HG03520 (cell line): ENCODE measurements at regions not wholly inside any gene's neighbourhood (a gene's known extent, or its start where the extent isn't known, plus 50 kb on each side); places are given as distances from the start of the nearest gene placed in this dataset.

ENCODE experiments used
- ATAC-seq: cut with Tn5 transposase; IDR thresholded peaks from one replicate; pipeline ENCODE4 v1.9.1; 2021; ENCODE audit warnings: mild to moderate bottlenecking, moderate library complexity; ENCODE audit not compliant: unreplicated experiment

DNA sequence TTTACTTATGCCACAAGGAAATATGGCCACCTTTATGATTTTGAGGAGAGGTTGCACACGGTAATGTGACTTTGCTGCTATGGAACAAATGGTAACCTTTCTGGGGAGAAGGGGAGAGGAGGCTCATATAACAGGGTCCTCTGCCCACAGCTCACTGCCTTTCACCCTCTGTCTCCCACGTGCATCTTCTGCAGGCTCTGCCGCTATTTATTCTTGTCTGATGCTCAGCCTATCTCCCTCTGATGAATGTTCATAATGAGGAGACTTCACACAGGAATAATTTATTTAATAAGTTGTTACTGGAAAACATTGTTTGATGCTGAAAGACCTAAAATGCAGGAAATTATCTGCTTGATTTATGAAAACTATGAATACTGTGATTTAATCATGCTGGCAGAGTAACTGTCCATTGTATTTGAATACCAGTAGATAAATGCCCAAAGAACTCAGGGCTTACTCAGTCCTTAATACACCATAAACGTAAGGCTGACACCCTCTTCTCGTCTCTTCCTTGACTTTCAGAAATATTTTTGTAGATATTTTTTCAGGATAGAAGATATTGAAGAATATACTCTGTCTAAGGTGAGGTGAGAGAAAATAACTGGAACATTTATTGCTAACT, 721.1 kb downstream of the QKI start:
- no peak for ATAC-seq

DNA sequence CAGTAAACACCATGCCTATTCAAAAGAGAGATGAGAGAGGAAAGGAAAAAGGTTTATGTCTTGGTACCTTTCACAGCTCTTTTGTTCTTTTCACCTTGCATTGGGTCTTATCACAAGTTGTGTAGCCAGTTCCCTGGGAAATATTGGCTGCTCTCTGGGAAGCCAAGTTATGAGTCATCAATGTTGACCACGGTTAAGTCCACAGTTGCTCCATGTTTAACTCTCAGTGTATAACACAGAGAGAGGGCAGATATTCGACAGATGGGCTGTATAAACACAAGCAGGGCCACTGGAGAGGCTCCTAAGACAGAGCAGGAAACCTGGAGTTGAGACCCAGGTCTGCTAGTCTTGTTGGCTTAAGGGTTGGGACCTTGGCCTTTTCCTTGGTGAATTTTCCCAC, 718.6 kb downstream of the QKI start:
- ATAC-seq: no peak

DNA sequence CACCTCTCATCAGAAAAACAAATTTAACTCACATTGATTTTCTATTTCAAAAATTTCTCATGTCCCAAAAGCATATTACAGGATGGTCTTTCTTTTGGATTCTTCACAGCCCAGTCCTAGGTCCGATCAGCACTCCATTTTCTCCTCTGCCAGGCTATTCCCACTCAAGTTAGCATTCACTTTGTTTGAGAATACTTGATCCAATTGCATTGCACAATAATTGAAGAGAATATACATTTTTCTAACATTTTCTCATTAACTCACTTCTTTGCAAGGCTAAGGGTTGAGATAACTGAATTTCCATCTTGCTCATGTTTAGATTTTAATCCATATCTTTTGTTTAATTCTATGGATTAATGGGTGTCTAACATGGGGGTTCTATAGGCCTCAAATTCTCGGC, 716.1 kb downstream of the QKI start:
- ATAC-seq: no peak

DNA sequence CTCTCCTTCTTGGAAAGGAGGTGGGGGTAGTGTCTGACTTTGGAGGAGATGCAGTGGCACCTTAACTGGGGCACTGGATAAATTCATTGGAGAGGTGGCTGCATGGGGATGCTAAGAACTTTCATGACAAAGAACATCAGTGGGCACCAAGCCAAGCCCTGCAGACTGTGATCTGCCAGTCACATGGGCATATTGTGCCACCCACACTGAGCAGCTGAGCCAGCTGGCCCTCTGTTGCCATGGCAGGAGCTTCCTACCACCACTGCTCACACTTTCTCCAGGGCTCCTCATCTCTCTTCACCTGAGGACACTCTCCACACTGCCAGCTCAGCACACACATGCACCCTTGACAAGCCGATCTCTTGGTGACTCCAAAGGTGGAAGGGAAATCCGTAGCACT, 715.6 kb downstream of the QKI start:
- no peak for ATAC-seq

DNA sequence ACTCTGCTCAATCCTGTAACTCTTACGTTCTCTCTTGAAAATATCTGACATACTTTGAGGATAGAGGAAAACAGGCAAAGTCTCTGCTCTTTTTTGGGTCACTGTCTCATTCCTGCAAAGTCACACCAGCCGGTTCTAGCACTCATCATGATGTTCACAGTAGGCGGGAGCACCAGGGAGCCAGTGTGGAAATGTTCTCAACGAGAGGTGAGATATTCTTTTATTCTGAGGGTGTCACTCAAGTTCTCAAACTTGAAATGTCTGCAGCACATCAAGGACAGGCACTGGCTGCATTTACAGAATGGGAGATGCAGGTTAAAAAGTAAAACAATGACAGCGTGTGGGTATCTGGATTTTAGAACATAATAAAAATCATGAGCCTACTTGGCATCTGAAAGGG, 714.7 kb downstream of the QKI start:
- ATAC-seq: no peak

DNA sequence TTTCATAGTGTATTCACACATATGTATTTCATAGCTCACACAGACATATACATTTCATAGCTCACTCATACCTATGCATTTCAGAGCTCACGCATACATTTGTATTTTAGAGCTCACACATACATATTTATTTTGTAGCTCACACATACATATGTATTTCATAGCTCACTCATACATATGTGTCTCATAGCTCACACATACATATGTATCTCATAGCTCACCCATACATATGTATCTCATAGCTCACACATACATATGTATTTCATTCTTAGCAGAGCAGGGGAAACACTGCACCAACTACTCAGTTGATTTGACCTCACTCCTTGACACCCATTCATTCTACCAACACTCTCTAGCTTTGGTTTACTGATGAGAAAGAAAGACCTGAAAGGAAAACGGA, 713.6 kb downstream of the QKI start:
- ATAC-seq: no peak

DNA sequence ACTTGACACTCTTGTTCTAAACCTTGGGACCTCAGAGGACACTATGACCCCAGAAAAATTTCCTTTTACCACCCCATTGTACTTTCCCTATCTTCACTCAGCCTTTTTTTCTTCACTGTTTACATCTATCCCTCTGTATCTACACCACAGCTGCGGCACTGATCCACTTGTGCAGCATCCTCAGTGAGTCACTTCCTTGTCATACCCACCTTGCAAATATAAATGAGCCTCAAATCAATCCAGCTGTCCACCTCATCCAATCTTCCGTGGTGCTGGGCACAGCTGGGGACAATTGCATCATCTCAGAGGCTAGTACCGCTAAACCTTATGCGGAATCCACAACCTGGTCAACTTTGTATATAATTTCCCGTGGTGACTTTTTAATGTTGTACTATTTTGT, 710.5 kb downstream of the QKI start:
- no peak for ATAC-seq

DNA sequence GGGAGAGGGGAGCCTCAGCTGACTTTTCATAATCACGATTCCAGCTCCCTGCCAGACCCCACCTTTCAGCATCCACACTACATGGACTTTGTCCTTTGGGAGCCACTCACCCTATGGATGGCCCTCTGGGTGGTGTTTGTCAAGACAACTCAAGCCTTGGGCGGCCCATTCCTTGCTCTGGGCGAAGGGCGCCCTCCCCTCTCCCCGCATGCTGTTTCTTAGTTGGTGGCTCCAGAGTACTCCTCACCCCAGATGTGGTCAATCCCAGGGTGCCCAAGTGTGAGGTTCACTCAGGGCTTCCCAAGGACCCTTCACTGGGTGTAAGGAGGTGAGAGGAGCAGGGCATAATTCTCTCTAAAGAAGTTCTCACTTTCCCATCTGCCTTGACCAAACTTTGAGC, 710.0 kb downstream of the QKI start:
- ATAC-seq: no peak

DNA sequence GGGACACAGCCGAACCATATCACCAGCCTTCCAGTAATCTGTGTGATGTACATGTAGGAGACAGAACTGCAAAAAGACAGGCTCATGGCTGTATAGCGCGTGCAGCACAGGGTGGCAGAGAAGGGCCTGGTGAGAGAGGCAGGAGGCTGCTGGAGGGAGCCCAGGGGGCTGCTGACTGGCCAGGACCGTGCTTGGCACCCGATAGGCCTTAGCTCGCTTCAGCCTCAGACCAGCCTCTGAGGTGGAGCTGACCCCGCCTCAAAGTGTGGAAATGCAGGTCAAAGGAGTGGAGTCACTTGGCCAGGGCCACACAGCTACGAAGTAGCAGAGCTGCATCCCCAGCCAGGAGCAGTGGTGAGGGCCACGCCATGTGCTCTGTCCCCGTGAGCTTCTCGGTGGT, 707.6 kb downstream of the QKI start:
- no peak for ATAC-seq

DNA sequence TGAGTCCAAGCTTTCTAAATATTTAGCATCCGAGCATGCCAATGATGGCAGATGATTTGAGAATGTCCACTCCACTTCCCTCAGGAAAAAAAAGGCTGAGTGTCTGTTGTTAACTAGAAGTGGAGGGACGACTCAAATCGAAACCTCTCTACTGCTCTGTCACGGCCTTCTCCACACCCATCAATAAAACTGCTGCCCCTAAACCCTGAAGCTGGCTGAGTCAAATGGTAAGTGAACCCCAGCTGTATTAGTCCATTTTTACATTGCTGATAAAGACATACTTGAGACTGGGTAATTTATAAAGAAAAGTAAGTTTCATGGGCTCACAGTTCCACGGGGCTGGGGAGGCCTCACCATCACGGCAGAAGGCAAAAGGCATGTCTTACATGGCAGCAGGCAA, 707.0 kb downstream of the QKI start:
- no peak for ATAC-seq

DNA sequence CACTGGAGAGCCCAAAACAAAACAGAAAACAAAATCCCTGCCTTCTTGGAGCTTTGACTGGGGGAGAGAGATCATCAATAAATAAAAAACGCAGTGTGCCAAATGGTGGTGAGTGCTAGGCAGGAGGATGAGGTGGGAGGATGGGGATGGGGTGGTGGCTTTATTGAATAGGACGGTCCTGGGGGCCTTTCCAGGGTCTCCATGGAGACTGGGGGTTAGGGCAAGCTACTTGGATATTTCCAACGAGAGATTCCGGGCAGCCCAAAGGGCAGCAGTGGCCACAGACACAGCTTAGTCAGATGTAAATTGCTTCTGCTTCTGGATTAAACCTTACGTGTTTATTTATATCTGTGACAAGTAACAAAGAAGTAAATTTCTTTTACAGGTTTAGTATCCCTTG, 700.1 kb downstream of the QKI start:
- ATAC-seq: no peak

DNA sequence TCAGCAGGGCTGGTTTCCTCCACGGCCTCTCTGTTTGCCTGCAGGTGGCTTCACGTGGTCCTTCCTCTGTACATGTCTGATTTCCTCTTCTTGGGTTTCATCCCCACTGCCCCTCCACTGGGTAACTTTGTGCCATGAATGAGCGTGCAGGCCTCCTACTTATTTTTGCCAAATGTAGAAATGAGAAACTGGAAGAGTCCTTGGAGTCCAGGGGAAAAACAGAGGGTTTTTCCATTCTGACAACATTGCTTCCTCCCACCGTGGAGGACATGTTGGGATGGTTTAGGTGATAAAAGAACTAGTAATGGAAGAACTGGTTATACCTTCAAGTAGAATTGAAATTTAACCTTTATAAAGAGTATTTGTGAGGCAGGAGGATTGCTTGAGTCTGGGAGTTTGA, 699.5 kb downstream of the QKI start:
- ATAC-seq: no peak

DNA sequence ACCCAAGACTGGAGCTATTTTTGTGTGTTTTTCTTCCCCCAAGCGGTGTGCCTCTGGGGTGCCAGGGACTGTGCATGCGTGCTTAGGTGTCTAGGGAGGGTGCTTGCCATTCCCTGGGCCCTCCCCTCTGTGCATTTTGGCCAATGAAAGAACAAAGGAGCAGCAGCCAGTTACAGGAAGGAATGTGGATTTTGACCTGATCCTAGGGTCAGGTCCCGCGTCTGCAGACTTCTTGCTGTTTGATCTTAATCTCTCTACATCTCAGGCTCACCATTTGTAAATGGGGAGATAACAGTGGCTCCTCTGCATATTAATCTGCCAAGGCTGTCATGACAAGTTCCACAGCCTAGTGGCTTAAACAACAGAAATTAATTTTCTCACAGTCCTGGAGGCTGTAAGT, 699.1 kb downstream of the QKI start:
- no peak for ATAC-seq

DNA sequence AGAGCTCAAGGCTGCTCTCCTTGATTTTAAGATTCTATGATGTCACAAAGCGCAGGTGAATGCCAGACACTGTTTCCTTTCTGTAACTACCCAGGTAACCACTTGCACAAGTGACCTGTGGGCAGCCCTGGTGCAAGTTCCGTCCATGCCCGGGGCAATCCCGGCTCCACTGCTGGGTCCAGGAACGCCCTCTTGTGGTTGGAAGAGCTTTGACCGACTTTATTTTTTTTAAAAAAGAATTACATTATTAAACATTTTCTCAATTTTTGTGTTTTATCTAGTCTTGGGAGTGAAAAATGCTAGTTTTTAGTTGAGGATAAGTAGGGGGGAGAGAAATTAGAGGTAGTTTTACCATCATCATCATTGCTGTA, 695.2 kb downstream of the QKI start:
- no peak for ATAC-seq

DNA sequence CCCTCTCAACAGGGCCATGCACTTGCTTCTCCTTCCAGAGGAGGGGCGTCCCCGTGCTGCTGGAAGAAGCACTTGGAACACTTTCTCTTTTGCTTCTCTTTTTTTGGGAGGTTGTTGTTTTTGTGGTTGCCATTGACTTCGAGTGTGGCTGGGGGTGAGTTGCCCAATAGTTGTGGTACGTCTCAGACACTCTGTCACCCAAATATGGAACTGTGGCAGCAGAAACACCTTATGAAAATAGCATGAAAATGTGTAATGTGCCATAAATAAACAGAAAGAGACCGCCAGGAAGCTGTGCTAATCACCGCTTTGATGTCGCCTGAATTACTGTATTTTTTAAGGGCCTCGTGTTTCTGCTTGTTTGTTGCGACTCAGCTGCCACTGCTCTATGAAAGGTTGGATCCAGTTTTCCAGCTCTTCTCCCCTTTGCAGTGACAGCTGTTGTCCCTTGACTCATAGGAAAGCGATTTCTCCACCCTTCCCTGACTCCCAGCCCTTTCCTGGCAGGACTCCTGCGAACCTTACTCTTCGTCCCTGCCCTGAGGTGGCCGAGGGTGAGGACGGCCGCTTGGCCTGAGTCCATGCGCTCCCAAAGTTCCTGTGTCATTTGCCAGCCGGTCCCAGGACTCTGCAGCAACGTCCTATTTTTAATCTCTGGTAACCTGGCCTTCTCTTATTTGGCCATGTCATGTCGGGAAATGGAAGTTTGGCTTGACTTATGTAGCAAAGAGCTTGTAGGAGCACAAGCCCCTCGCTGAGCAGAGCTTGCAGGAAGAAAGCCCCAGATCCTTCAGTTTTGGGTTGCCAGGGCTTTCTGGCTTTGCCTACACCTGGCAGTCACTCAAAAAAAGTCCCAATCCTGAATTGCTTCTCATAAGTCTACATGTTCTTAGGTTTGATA, 694.6 kb downstream of the QKI start:
- ATAC-seq: no peak

DNA sequence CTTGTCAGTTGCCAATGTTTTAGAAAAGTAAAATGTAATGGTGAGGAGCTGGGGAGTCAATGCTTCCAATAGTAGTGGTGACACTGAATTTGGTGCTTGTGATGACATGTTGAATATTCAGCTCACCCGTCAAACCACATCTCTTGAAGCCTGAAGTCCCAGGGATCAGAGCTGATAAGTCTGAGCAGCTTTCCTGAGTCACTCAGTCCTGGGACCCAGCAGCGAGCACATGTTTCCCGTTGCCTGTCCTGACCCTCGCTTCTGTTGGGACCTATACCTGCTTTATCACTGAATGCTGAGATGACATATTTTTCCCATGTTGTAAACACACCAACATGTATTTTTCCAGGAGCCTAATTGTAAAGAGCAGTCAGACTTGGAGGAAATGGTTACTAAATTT, 693.6 kb downstream of the QKI start:
- no peak for ATAC-seq

DNA sequence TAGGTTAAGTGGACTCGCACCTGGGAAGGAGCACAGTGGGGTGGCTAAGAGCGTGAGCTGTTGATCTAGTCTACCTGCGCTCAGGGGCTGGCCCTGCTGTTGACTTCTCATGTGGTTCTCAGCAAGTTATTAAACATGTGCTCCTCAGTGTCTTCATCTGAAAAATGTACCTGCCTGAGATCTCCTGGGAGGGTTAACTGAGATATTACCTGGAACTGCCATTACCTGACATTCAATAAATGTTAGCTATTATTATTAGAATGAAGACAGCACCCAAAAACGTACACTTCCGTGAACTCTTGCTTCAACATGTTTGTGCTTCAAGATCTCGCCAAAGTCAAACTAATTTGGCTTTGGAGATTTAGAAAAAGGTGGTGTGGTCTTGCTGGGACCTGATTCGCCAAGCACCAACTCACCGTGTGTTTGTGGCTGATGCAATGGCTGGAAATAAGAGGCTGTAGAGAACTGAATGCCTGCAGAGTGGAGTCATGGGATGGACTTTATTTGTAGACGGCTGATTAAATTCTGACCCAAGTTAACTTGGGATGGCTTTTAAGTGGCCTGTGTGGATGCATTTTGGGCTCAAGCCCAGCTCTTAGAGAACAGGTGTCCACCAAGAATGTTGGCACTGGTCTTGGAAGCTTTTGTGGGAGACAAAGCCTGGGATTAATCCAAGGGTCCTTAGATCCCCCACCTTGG, 692.9 kb downstream of the QKI start:
- no peak for ATAC-seq

DNA sequence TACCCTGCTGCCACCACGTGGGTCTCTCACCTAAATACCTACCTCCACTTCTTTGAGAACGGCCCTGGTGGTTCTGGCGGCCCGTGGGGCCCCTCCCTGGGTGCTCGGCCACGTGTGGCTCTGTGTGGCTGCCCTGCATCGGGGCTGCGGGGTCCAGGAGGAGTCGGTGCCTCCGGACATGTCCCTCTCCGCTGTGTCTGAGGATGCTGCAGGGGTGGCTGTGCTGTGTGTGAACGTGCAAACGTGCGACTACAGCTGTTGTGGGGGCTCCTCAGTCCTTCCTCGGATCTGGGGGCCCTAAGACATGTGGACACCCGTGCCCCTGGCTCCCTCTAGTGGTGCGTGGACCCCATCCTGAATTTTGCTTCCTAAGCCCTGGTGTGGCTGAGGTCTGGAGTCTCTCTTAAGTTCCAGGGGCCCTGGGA, 691.8 kb downstream of the QKI start:
- no peak for ATAC-seq

DNA sequence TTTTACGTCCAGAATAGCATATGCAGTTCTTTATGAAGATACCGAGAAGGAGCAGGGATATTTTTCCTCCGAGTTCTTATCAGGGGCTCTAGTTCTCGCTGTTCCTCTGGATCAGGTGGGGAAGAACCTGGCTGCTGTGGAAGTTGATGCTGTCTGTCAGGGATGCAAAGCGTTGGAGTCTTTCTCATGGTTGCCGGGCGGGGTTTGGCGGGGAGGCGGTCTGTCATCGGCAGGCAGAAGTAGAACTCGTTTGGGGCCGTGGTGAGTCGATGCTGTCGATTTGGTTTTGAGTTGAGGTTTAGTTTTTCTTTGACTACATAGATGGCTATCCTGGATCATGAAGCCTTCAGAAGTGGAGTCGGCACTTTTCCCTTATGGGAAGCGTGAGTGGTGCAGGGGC, 691.2 kb downstream of the QKI start:
- ATAC-seq: no peak

DNA sequence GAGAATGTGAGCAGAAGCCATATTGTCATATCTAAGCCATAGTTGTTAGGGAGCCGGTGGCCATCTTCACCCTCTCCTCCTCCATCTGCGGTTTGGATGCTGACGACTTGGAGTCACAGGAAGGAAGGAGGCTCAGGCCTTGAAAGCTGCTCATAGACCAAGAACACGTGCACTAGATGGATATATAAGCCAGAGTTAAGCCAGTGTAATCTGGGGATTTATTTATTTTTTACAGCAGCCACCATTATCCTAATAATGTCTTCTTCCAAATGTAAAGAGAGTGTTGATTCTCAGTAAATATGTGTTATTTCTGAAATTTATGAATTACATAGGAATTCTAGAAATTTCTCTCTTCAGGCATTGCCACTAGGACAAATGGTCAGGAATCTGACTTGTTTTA, 689.9 kb downstream of the QKI start:
- ATAC-seq: no peak

DNA sequence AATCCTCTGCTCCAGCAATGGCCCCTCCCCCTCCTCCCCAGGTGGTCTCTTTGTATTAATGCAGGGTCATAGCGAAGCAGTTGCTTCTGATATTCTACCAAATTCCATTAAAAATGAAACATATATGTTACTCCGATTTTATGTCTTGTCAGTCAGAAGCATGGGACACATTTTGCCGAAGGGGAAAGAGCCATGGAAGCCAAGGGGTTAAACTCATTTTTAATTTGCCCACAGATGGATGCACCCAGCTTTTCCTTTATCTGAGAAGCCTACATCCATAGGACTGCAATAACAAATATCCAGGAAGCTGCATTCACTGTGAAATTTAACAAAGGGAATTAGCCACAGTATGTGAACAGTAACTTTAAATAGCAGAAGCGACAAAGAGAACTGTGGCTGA, 688.2 kb downstream of the QKI start:
- no peak for ATAC-seq

DNA sequence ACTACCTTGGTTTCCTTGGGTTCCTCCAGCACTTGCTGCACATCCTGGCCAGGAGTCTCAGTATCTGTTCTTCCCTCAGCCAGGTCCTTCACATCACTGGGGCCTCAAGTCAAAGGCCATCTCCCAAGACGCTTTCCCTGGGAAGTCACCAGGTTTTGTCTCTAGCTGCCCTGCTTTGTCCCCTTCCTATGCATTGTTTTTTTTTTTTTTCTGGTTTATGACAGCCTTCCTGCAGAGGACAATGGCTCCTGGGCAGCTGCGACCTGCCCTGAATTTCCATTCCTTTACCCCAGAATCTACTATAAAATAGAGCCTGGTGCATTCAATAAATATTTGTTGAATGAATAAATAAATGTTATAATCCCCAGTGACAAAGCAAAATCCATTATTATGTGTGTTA, 687.3 kb downstream of the QKI start:
- ATAC-seq: no peak
